HEK293T (cell line): ENCODE measurements at regions not wholly inside any gene's neighbourhood (a gene's known extent, or its start where the extent isn't known, plus 50 kb on each side); places are given as distances from the start of the nearest gene placed in this dataset.

ENCODE experiments used
- BHLHE40 ChIP-seq: fragments of 450-650 bp; IDR thresholded peaks from 2 replicates; pipeline ENCODE4 v1.6.1; 2016; ENCODE audit warnings: mild to moderate bottlenecking, moderate library complexity, borderline replicate concordance
- ELF4 ChIP-seq: fragments of 450-650 bp; IDR thresholded peaks from 2 replicates; pipeline ENCODE4 v1.6.1; 2017; ENCODE audit warnings: antibody characterized with exemption
- FOXA1 ChIP-seq: fragments of 450-650 bp; IDR thresholded peaks from 2 replicates; pipeline ENCODE4 v1.6.1; 2016; ENCODE audit warnings: mild to moderate bottlenecking
- FOXK2 ChIP-seq: fragments of 450-650 bp; IDR thresholded peaks from 2 replicates; pipeline ENCODE4 v1.6.1; 2016; ENCODE audit warnings: mild to moderate bottlenecking
- FOXM1 ChIP-seq: fragments of 450-650 bp; IDR thresholded peaks from 2 replicates; pipeline ENCODE4 v1.6.1; 2017; ENCODE audit warnings: mild to moderate bottlenecking, borderline replicate concordance
- HDGF ChIP-seq: fragments of 450-650 bp; IDR thresholded peaks from 2 replicates; pipeline ENCODE4 v1.6.1; 2017; ENCODE audit warnings: antibody characterized with exemption, borderline replicate concordance
- L3MBTL2 ChIP-seq: fragments of 450-650 bp; conservative IDR thresholded peaks from 2 replicates; pipeline ENCODE4 v1.6.1; 2016; ENCODE audit warnings: mild to moderate bottlenecking
- LEF1 ChIP-seq: fragments of 450-650 bp; IDR thresholded peaks from 2 replicates; pipeline ENCODE4 v1.6.1; 2017; ENCODE audit warnings: mild to moderate bottlenecking, borderline replicate concordance
- NFRKB ChIP-seq: fragments of 450-650 bp; IDR thresholded peaks from 2 replicates; pipeline ENCODE4 v1.6.1; 2016; ENCODE audit warnings: mild to moderate bottlenecking, moderate library complexity
- SP1 ChIP-seq: fragments of 450-650 bp; IDR thresholded peaks from 2 replicates; pipeline ENCODE4 v1.6.1; 2017
- SUZ12 ChIP-seq: fragments of 450-650 bp; IDR thresholded peaks from 2 replicates; pipeline ENCODE4 v1.6.1; 2016; ENCODE audit warnings: mild to moderate bottlenecking
- TARDBP ChIP-seq: fragments of 450-650 bp; IDR thresholded peaks from 2 replicates; pipeline ENCODE4 v1.6.1; 2016
- ZNF384 ChIP-seq: fragments of 450-650 bp; IDR thresholded peaks from 2 replicates; pipeline ENCODE4 v1.6.1; 2016
- TF ChIP-seq, protein P1 (sequence below): fragments of 450-650 bp; IDR thresholded peaks from 2 replicates; pipeline ENCODE4 v1.6.1; 2016

DNA sequence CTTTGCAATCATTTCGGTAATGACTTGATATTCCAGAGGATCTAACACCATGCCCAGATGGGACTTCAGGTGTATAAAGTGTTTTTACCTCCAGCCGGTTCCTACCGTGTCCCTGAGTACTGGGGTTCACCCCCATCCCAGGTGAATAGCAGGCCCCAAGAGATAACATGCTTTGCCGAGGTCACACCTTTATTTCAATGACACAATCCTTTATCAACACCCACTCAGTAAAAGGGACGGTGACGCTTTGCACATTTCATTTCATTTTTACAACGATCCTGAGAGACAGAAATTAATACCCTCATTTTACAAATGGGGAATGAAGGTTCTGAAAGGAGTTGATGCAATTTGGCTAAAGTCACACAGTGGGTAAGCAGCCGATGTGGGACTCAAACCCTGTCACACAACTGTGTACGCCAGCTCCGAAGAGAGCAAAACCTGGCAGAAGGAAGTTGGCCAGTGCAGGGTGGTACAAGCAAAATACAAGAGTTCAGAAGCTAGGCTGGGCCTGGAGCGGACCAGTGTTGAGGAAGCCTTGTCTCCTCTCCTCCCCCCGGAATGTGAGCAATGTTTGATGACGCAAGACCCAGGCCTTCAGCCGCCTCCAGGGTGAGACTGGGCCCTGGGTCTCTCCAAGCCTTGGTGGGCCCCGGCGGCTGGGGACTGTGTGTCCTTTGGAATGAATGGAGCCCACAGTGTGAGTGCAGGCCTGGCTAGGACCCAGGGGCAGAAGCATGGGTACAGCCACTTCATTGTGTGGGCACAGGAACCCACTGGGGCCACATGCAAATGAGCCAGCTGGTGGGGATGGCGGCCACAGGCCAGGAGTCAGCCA, 139.6 kb upstream of the MYCN start:
- TF ChIP-seq FOXK2 (no peak), SP1 (no peak), HDGF (no peak), BHLHE40 (no peak), NFRKB (no peak), L3MBTL2 (no peak), ELF4 (no peak), ZNF384 (no peak), FOXM1 (no peak), LEF1 (no peak), TARDBP (no peak), SUZ12 (no peak), FOXA1 (no peak)
- TF ChIP-seq, protein P1, sequence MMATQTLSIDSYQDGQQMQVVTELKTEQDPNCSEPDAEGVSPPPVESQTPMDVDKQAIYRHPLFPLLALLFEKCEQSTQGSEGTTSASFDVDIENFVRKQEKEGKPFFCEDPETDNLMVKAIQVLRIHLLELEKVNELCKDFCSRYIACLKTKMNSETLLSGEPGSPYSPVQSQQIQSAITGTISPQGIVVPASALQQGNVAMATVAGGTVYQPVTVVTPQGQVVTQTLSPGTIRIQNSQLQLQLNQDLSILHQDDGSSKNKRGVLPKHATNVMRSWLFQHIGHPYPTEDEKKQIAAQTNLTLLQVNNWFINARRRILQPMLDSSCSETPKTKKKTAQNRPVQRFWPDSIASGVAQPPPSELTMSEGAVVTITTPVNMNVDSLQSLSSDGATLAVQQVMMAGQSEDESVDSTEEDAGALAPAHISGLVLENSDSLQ: no peak
